ENCODE measurements at regions not wholly inside any gene's neighbourhood (a gene's known extent, or its start where the extent isn't known, plus 50 kb on each side); places are given as distances from the start of the nearest gene placed in this dataset.
A peak's percentile ranks its signal among the peaks of the same experiment; 100 is the strongest.

DNA sequence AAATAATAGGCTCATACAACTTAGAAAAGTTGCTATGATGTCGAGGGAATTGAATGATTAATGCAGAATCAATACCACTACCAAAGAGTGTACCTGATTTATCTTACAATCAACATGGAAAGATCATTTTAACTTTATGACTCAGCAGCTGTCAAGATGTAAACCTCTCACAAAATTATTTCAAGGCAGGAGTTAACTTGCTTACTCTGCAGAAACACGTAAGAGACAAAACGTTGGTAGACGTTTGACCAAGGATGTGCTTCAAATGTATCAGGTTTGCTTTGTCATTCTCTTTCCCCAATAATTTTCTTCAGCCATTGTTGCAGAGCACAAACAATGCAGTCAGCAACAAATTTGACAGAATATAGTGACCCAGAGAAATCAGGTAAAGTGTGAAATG lies 415.8 kb upstream of the KIF2B start:
- H3K27ac ChIP-seq = no peak overlapping the region
- H3K27me3 ChIP-seq = no peaks in the 10 kb centered on the region
- intact Hi-C loops (cut with DNase I) = no loop called here
- no peak for ATAC-seq
- no peak for DNase-seq
- 43 to 47% methylated on average over 4 of the region's 4 CpGs for WGBS, 2 donors
- no peak overlapping the region for H3K4me3 ChIP-seq
- H3K4me1 ChIP-seq = no peaks in the 10 kb centered on the region
- H3K36me3 ChIP-seq (replicated peaks in 1 of 2; ENCODE audit: insufficient read depth in 1 of 2, low read depth in 2 of 2) = no peaks in the 10 kb centered on the region
- TF ChIP-seq, protein P1, sequence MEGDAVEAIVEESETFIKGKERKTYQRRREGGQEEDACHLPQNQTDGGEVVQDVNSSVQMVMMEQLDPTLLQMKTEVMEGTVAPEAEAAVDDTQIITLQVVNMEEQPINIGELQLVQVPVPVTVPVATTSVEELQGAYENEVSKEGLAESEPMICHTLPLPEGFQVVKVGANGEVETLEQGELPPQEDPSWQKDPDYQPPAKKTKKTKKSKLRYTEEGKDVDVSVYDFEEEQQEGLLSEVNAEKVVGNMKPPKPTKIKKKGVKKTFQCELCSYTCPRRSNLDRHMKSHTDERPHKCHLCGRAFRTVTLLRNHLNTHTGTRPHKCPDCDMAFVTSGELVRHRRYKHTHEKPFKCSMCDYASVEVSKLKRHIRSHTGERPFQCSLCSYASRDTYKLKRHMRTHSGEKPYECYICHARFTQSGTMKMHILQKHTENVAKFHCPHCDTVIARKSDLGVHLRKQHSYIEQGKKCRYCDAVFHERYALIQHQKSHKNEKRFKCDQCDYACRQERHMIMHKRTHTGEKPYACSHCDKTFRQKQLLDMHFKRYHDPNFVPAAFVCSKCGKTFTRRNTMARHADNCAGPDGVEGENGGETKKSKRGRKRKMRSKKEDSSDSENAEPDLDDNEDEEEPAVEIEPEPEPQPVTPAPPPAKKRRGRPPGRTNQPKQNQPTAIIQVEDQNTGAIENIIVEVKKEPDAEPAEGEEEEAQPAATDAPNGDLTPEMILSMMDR (IDR thresholded peaks at IDR 0.05) = no peak
- no peak for TF ChIP-seq POLR2A (IDR thresholded peaks at IDR 0.05)
- no peaks in the 10 kb centered on the region for H3K9me3 ChIP-seq

GRCh38 chr17:53391197-53391596 lies 431.5 kb upstream of the KIF2B start:
- ATAC-seq (no peak), DNase-seq (no peak)
- intact Hi-C loops (cut with DNase I) = no loop called here
- no peaks in the 10 kb centered on the region for H3K27me3 ChIP-seq
- no peak overlapping the region for H3K27ac ChIP-seq
- no peaks in the 10 kb centered on the region for H3K9me3 ChIP-seq
- no peak overlapping the region for H3K4me3 ChIP-seq
- H3K36me3 ChIP-seq (replicated peaks in 1 of 2; ENCODE audit: insufficient read depth in 1 of 2, low read depth in 2 of 2) = no peaks in the 10 kb centered on the region
- H3K4me1 ChIP-seq = no peaks in the 10 kb centered on the region
- WGBS, 2 donors = 66 to 67% methylated on average over 6 of the region's 6 CpGs
- TF ChIP-seq, protein P1 (IDR thresholded peaks at IDR 0.05) = no peak
- no peak for TF ChIP-seq POLR2A (IDR thresholded peaks at IDR 0.05)

- Histone ChIP-seq H3K4me1 (no peaks in the 10 kb centered on the region), H3K9me3 (no peaks in the 10 kb centered on the region), H3K27me3 (no peaks in the 10 kb centered on the region), H3K27ac (no peak overlapping the region), H3K4me3 (no peak overlapping the region), H3K36me3 (replicated peaks in 1 of 2; ENCODE audit: insufficient read depth in 1 of 2, low read depth in 2 of 2) (no peaks in the 10 kb centered on the region)
- no peak for DNase-seq
- TF ChIP-seq POLR2A (IDR thresholded peaks at IDR 0.05) = no peak
- TF ChIP-seq, protein P1 (IDR thresholded peaks at IDR 0.05) = no peak
- WGBS, 2 donors = 20 to 41% methylated on average over 2 of the region's 2 CpGs
- intact Hi-C loops (cut with DNase I) = no loop called here
- ATAC-seq = no peak
These were observed 432.2 kb upstream of the KIF2B start for GRCh38 chr17:53390575-53390974.

GRCh38 chr17:53387745-53388144 lies 435.0 kb upstream of the KIF2B start:
- H3K9me3 ChIP-seq = no peaks in the 10 kb centered on the region
- DNase-seq (no peak), ATAC-seq (no peak)
- H3K27ac ChIP-seq = no peak overlapping the region
- H3K27me3 ChIP-seq = no peaks in the 10 kb centered on the region
- 32 to 37% methylated on average over 3 of the region's 3 CpGs for WGBS, 2 donors
- intact Hi-C loops (cut with DNase I) = no loop called here
- no peak overlapping the region for H3K4me3 ChIP-seq
- no peaks in the 10 kb centered on the region for H3K4me1 ChIP-seq
- no peaks in the 10 kb centered on the region for H3K36me3 ChIP-seq (replicated peaks in 1 of 2; ENCODE audit: insufficient read depth in 1 of 2, low read depth in 2 of 2)
- TF ChIP-seq, protein P1 (IDR thresholded peaks at IDR 0.05) = no peak
- no peak for TF ChIP-seq POLR2A (IDR thresholded peaks at IDR 0.05)

DNA sequence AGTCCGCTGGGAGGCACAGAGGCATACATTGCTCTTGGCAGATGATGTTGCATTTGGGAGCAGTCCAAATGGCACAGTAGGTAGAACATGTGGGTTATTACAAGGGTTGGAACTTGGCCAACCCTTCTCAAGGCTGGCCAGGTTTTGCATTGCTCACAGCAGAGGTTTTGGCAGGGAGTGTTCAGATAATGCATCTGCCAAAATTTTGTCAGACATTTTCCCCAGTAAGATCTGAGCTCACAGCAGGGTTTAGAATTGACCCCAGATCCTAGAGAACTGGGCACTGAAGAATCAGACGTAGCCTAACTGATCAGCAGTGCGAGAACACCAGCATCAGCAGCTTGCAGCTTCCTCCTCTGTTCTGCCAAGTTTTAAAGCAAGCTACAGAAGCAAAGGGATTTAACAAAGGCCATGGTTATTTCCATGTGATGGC lies 468.8 kb upstream of the KIF2B start:
- ATAC-seq (peak; percentile 45), DNase-seq (peak; percentile 27 to 69 (median 64))
- 7 to 12% methylated on average over 3 of the region's 3 CpGs for WGBS, 2 donors
- no peaks in the 10 kb centered on the region for H3K36me3 ChIP-seq (replicated peaks in 1 of 2; ENCODE audit: insufficient read depth in 1 of 2, low read depth in 2 of 2)
- peaks cover 9% of the 10 kb centered on the region for H3K4me1 ChIP-seq
- intact Hi-C loops (cut with DNase I) = no loop called here
- TF ChIP-seq POLR2A (IDR thresholded peaks at IDR 0.05) = no peak
- TF ChIP-seq, protein P1 (IDR thresholded peaks at IDR 0.05) = no peak
- H3K27ac ChIP-seq = no peak overlapping the region
- no peaks in the 10 kb centered on the region for H3K9me3 ChIP-seq
- no peaks in the 10 kb centered on the region for H3K27me3 ChIP-seq
- no peak overlapping the region for H3K4me3 ChIP-seq
